GM18511 (cell line): ENCODE measurements at regions not wholly inside any gene's neighbourhood (a gene's known extent, or its start where the extent isn't known, plus 50 kb on each side); places are given as distances from the start of the nearest gene placed in this dataset.

Experiments used
- ATAC-seq: cut with Tn5 transposase; IDR thresholded peaks from one replicate; pipeline ENCODE4 v1.9.1; 2021; ENCODE audit warnings: mild to moderate bottlenecking, moderate library complexity; ENCODE audit not compliant: unreplicated experiment

- no peak for ATAC-seq
Measured at GRCh38 chr6:148182378-148182777, 160.3 kb upstream of the SASH1 start.

DNA sequence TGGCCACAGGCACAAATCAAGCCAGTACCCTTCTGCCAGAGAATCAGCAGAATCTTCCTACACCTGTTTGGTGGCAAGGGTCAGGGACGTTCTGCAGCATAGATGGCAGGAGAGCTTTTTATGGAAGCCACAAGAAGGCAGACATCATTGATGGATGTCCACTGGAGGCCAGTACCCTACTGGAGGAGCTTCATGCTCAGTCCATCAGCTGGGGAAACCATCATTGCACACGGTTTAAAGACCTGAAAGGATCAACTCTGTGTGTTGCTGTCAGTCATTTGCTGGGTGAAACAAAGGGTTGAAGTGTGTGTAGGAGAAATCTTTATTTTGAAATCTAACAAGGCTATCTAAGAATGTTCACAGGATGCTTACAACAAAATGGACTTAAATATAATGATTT lies 158.9 kb upstream of the SASH1 start:
- ATAC-seq = no peak

DNA sequence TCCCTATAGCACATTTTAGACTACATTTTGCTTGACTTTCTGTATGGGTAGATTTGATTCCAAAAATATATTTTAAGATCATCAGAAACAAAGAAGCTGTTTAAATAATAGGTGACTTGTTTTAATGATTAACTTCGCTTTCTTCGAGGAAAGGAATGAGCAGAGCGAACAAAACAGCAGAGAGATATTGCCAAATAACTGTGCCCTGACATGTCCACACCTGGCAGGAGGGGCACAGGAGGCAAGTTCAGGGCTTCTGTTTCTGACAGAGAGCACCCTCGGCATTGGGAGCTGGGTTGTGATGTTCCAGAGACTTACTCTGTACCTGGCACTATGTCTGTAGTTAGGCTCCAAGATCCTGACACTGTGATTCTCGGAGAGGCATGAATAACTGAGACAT lies 155.7 kb upstream of the SASH1 start:
- ATAC-seq = no peak

DNA sequence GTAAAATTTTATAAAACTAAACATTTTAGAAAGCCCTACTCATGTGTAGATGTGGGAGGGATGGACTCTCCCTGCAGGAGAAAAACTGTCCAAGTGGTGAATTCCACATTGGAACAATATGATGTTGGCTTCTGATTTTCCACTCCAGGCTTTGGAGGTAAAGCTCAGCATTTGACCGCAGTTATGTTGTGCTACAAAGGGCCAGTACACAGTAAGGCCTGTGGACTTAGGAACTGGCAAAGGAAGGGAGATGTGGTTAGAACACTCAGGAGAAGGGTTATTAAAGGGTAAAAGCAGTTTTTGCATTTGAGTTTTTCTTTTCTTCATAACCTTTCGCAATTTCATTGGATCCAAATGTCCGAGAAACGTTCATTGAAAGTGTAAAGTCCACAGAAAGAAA lies 150.3 kb upstream of the SASH1 start:
- no peak for ATAC-seq

- ATAC-seq = no peak
Measured at GRCh38 chr6:148193063-148193680, 149.5 kb upstream of the SASH1 start.

DNA sequence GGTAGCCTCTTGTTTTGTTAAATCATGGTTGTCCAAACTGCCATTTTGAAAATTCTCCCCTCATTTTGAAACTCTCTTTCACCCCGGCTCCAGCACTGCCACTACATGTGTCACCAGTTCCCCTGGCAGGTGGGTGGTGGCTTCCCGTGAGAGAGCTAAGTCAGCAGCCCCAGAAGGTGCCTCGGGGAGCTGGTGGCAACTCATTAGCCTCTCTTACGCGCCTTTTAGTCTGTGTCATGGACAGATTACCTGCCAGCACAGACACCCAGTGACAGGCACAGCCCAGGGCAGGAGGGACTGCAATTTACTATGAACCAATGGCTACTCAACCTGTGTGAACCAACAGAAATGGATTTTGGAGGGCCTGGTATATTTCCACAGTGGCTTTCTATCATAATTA lies 147.1 kb upstream of the SASH1 start:
- ATAC-seq = no peak

GRCh38 chr6:148199584-148199983 lies 143.1 kb upstream of the SASH1 start:
- no peak for ATAC-seq

DNA sequence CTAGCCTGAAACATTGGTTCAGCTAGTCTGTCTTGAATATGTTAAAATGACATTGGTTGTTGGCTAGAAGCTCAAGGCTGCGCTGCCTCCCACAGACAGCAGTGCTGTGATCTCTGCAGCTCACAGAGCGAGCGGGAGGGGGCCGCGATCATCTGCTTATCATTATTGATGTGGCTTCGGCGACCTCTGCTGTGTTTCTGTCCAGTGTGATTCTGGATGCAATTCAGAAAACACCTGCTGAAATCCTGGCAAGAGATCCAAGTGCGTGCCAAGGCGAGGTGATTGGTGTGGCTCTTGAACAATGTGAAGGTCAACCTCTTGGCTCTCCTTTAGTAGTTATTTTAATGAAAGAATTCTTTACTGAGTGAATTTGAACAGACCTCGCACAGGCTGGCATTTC lies 142.3 kb upstream of the SASH1 start:
- no peak for ATAC-seq

DNA sequence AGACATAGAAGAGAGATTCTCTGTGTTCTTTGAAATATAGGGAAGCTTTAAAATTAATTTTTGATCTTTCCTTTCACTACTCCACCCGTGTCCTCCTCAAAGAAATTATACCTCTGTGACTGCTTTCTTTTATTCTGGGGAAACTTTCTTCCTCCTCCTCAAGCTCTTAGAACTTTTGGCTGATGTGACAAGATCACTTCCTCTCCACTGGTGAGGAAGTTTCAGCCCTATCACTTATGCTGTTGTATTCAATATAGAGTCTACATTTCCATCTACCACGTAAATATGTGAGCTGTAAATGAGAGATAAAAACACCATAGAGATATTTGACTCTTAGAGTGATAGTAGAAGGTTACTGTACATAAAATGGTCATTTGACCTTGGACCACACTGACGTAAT lies 141.9 kb upstream of the SASH1 start:
- ATAC-seq = no peak

GRCh38 chr6:148203281-148203925 lies 139.2 kb upstream of the SASH1 start:
- ATAC-seq = peak; percentile 29

DNA sequence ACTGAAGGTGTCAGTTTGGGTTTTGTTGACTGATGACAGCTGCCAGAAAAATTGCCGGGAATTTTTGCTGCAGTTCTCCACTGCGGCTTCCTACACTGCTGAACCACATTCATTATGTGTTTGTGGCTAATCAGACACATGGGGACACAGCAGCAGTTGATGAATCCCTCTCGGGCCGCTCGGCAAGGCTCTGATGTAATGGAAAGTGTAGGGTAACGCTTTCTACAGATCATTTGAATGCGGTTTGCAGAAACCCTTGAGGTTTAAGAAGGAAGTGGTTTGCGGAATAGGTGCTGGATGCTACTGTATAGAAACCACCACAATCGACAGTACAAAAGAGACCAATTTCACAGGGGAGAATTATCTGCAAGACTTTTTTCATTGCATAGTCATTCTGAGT lies 138.7 kb upstream of the SASH1 start:
- ATAC-seq = peak; percentile 99

- no peak for ATAC-seq
Measured at GRCh38 chr6:148208298-148208697, 134.3 kb upstream of the SASH1 start.

GRCh38 chr6:148211777-148212324 lies 130.8 kb upstream of the SASH1 start:
- no peak for ATAC-seq

- ATAC-seq = no peak
Measured at GRCh38 chr6:148212366-148212765, 130.3 kb upstream of the SASH1 start.

DNA sequence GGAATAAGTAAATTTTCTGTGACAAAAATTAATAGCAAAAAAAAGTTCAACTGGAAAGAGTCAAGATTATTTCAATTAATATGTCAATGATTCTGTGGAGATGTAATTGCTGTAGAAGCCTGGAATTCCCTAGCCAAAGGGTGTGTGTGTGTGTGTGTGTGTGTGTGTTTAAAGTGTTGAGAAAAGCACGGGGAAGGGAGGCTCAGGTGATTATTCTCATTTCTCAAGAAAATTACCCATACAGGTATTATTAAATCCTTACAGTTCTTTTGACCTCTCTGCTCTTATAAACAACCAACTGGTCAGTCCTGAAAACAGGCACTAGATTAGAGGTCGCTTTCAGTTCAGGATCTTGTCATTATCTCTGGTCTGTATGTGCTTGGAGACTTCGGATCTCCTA lies 129.3 kb upstream of the SASH1 start:
- ATAC-seq = no peak

GRCh38 chr6:148214667-148215066 lies 128.0 kb upstream of the SASH1 start:
- no peak for ATAC-seq

DNA sequence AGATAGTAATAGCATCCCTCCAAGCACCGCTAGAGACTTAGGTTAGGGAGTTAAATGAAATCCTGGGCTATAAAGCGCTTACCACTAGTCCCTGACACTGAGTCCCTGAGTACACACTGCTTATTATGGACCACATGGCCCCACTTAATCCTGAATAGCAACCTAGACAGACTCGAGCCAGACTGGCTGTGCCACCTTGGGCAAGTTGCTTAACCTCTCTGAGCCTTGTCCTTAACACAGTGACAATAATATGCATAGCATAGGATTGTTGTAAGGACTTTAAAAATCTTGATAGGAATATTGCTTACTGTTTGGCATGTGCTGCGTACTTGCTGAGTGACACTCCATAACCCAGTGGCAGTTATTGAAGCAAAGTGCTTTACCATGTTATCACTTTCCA lies 125.6 kb upstream of the SASH1 start:
- no peak for ATAC-seq

DNA sequence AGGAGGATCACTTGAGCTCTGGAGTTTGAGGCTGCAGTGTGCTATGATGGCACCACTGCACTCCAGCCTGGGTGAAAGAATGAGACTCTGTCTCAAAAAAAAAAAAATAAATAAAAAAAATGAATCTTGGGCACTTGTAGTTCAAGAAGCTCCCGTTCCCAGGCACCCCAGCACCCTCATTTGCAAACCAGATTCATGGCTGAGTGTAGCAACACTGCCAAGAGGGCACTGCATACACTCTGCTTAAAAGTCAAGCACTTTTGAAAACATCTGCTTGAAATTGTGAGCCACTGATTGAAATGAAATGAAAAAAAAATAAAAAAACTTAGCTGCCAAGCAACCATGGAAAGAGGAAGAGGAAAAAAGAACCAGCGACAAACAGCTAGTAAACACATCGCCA lies 124.7 kb upstream of the SASH1 start:
- ATAC-seq = no peak

DNA sequence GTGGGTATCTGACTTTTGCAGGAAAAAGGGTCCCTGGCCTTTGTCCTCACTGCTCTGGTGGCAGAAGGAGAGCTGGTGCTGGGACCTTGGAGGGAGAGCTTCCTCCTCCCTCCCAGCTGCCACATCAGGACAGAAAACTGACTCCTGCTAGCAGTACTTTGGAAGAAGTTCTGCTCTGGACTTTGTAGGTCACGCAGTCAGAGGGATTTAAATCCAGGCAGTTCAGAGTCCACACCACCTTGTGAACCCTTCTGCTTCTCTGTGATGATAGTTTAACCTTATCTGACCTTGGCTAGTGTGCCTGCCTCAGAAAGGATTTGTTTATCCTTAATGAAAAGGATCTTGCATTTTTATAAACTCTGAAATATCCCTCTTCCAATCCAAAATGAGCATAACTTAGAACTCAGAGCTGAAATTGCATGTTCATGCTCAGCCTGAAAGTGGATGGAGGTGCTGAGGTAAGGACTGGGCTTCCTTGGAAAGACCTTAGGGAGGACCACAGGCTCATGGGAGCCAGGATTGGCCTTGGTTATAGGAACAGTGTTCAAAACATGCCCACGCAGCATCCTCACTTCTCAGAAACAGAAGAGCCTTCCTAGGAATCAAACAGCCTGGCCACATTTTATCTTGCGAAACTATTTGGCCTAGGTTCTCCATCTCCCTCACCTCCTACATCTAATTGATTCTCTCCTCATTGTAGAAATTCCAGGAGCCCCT lies 123.9 kb upstream of the SASH1 start:
- ATAC-seq = no peak

GRCh38 chr6:148221196-148221979 lies 121.2 kb upstream of the SASH1 start:
- no peak for ATAC-seq

GRCh38 chr6:148222376-148222775 lies 120.3 kb upstream of the SASH1 start:
- no peak for ATAC-seq
